ENCODE measurements at regions not wholly inside any gene's neighbourhood (a gene's known extent, or its start where the extent isn't known, plus 50 kb on each side); places are given as distances from the start of the nearest gene placed in this dataset.

GRCh38 chr21:35905096-35905962 lies 155.0 kb downstream of the SETD4 start:
- Histone ChIP-seq H3K4me2 (no peak overlapping the region), H3K4me1 (no peaks in the 10 kb centered on the region), H3K4me3 (no peak overlapping the region), H3K27ac (no peak overlapping the region), H3K27me3 (no peaks in the 10 kb centered on the region), H3K9me3 (no peaks in the 10 kb centered on the region), H3K9ac (no peak overlapping the region), H4K20me1 (no peaks in the 10 kb centered on the region), H3K36me3 (no peaks in the 10 kb centered on the region)
- TF ChIP-seq Cebpa-rat (IDR thresholded peaks at IDR 0.05), result no peak

GRCh38 chr21:35900539-35900938 lies 159.8 kb downstream of the SETD4 start:
- Histone ChIP-seq H3K27ac (no peak overlapping the region), H3K4me1 (peaks cover 10% of the 10 kb centered on the region), H3K27me3 (no peaks in the 10 kb centered on the region), H3K4me2 (no peak overlapping the region), H3K4me3 (no peak overlapping the region), H4K20me1 (no peaks in the 10 kb centered on the region), H3K9me3 (no peaks in the 10 kb centered on the region), H3K36me3 (no peaks in the 10 kb centered on the region), H3K9ac (no peak overlapping the region)
- TF ChIP-seq Cebpa-rat (IDR thresholded peaks at IDR 0.05), result no peak

- H3K4me3 ChIP-seq, result no peak overlapping the region
These were observed 164.3 kb downstream of the SETD4 start for GRCh38 chr21:35896060-35896459.

GRCh38 chr21:35895598-35895997 lies 164.7 kb downstream of the SETD4 start:
- Histone ChIP-seq H4K20me1 (no peaks in the 10 kb centered on the region), H3K9me3 (no peaks in the 10 kb centered on the region), H3K27me3 (no peaks in the 10 kb centered on the region), H3K9ac (no peak overlapping the region), H3K4me3 (no peak overlapping the region), H3K27ac (no peak overlapping the region), H3K4me1 (peaks cover 12% of the 10 kb centered on the region), H3K4me2 (peak overlapping the region; percentile 47), H3K36me3 (no peaks in the 10 kb centered on the region)
- no peak for TF ChIP-seq Cebpa-rat (IDR thresholded peaks at IDR 0.05)

More at GRCh38 chr21:35896060-35896459, 164.3 kb downstream of the SETD4 start:
- Histone ChIP-seq H3K27ac (no peak overlapping the region), H3K9me3 (no peaks in the 10 kb centered on the region), H3K36me3 (no peaks in the 10 kb centered on the region), H4K20me1 (no peaks in the 10 kb centered on the region), H3K4me2 (peak overlapping the region; percentile 47), H3K4me1 (peaks cover 12% of the 10 kb centered on the region), H3K27me3 (no peaks in the 10 kb centered on the region), H3K9ac (no peak overlapping the region)
- TF ChIP-seq Cebpa-rat (IDR thresholded peaks at IDR 0.05), result no peak

GRCh38 chr21:35893156-35893555 lies 167.2 kb downstream of the SETD4 start:
- H3K4me2 ChIP-seq, result no peak overlapping the region
- H3K4me1 ChIP-seq, result peaks cover 12% of the 10 kb centered on the region
- no peak overlapping the region for H3K9ac ChIP-seq
- no peaks in the 10 kb centered on the region for H4K20me1 ChIP-seq
- no peaks in the 10 kb centered on the region for H3K36me3 ChIP-seq
- no peaks in the 10 kb centered on the region for H3K9me3 ChIP-seq
- H3K27ac ChIP-seq, result no peak overlapping the region
- TF ChIP-seq Cebpa-rat (IDR thresholded peaks at IDR 0.05), result no peak
- H3K4me3 ChIP-seq, result no peak overlapping the region
- H3K27me3 ChIP-seq, result no peaks in the 10 kb centered on the region

- Histone ChIP-seq H3K36me3 (no peaks in the 10 kb centered on the region), H3K27ac (no peak overlapping the region), H3K27me3 (no peaks in the 10 kb centered on the region), H4K20me1 (no peaks in the 10 kb centered on the region), H3K9me3 (peaks cover 6% of the 10 kb centered on the region), H3K4me3 (no peak overlapping the region), H3K4me1 (no peaks in the 10 kb centered on the region), H3K4me2 (no peak overlapping the region), H3K9ac (no peak overlapping the region)
- TF ChIP-seq Cebpa-rat (IDR thresholded peaks at IDR 0.05), result no peak
These were observed 173.4 kb downstream of the SETD4 start for GRCh38 chr21:35886887-35887286.

GRCh38 chr21:35885942-35886541 lies 174.3 kb downstream of the SETD4 start:
- H4K20me1 ChIP-seq, result no peaks in the 10 kb centered on the region
- no peaks in the 10 kb centered on the region for H3K27me3 ChIP-seq
- peaks cover 6% of the 10 kb centered on the region for H3K9me3 ChIP-seq
- H3K36me3 ChIP-seq, result no peaks in the 10 kb centered on the region
- no peaks in the 10 kb centered on the region for H3K4me1 ChIP-seq
- no peak for TF ChIP-seq Cebpa-rat (IDR thresholded peaks at IDR 0.05)
- H3K4me3 ChIP-seq, result no peak overlapping the region
- no peak overlapping the region for H3K4me2 ChIP-seq
- no peak overlapping the region for H3K27ac ChIP-seq
- H3K9ac ChIP-seq, result no peak overlapping the region

GRCh38 chr21:35882791-35883240 lies 177.5 kb downstream of the SETD4 start:
- H3K4me2 ChIP-seq, result no peak overlapping the region
- H3K36me3 ChIP-seq, result no peaks in the 10 kb centered on the region
- H3K4me1 ChIP-seq, result no peaks in the 10 kb centered on the region
- no peak overlapping the region for H3K4me3 ChIP-seq
- peaks cover 6% of the 10 kb centered on the region for H3K9me3 ChIP-seq
- H3K27ac ChIP-seq, result no peak overlapping the region
- no peaks in the 10 kb centered on the region for H3K27me3 ChIP-seq
- no peaks in the 10 kb centered on the region for H4K20me1 ChIP-seq
- no peak for TF ChIP-seq Cebpa-rat (IDR thresholded peaks at IDR 0.05)
- no peak overlapping the region for H3K9ac ChIP-seq

GRCh38 chr21:35873441-35873840 lies 186.9 kb downstream of the SETD4 start:
- Histone ChIP-seq H3K4me1 (no peaks in the 10 kb centered on the region), H3K9ac (no peak overlapping the region), H3K27ac (no peak overlapping the region), H3K27me3 (no peaks in the 10 kb centered on the region), H3K4me2 (no peak overlapping the region), H3K4me3 (no peak overlapping the region), H4K20me1 (no peaks in the 10 kb centered on the region), H3K9me3 (peaks cover 5% of the 10 kb centered on the region; the same call in 1 of the 2 replicates), H3K36me3 (no peaks in the 10 kb centered on the region)
- no peak for TF ChIP-seq Cebpa-rat (IDR thresholded peaks at IDR 0.05)

GRCh38 chr21:35871906-35872305 lies 188.4 kb downstream of the SETD4 start:
- no peak overlapping the region for H3K27ac ChIP-seq
- no peaks in the 10 kb centered on the region for H3K36me3 ChIP-seq
- no peak for TF ChIP-seq Cebpa-rat (IDR thresholded peaks at IDR 0.05)
- H3K27me3 ChIP-seq, result no peaks in the 10 kb centered on the region
- no peaks in the 10 kb centered on the region for H3K4me1 ChIP-seq
- no peak overlapping the region for H3K4me3 ChIP-seq
- no peak overlapping the region for H3K9ac ChIP-seq
- no peak overlapping the region for H3K4me2 ChIP-seq
- H3K9me3 ChIP-seq, result peaks cover 6% of the 10 kb centered on the region; the same call in 1 of the 2 replicates
- no peaks in the 10 kb centered on the region for H4K20me1 ChIP-seq
